ENCODE measurements at regions not wholly inside any gene's neighbourhood (a gene's known extent, or its start where the extent isn't known, plus 50 kb on each side); places are given as distances from the start of the nearest gene placed in this dataset.

DNA sequence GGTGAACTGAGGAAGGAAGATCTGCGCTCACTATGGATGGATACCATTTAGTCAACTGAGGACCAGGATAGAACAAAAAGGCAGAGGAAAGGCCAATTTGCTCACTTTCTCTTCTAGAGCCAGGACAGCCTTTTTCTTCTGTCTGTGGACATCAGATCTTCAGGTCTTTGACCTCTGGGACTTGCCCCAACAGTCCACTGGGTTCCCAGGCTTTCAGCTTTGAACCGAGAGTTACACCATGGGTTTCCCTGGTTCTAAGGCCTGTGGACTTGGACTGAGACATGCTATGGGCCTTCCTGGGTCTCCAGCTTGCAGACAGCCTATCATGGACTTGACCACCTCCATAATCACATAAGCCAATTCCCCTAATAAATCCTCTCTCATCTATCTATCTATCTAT lies 232.0 kb downstream of the IPO8 start:
- TF ChIP-seq, protein P1, sequence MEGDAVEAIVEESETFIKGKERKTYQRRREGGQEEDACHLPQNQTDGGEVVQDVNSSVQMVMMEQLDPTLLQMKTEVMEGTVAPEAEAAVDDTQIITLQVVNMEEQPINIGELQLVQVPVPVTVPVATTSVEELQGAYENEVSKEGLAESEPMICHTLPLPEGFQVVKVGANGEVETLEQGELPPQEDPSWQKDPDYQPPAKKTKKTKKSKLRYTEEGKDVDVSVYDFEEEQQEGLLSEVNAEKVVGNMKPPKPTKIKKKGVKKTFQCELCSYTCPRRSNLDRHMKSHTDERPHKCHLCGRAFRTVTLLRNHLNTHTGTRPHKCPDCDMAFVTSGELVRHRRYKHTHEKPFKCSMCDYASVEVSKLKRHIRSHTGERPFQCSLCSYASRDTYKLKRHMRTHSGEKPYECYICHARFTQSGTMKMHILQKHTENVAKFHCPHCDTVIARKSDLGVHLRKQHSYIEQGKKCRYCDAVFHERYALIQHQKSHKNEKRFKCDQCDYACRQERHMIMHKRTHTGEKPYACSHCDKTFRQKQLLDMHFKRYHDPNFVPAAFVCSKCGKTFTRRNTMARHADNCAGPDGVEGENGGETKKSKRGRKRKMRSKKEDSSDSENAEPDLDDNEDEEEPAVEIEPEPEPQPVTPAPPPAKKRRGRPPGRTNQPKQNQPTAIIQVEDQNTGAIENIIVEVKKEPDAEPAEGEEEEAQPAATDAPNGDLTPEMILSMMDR (conservative IDR thresholded peaks at IDR 0.05; ENCODE audit: low read length): no peak
- no peak for TF ChIP-seq EZH2phosphoT487 (IDR thresholded peaks at IDR 0.05; ENCODE audit: borderline replicate concordance)

Data from Loucy (cell line).